ENCODE measurements at regions not wholly inside any gene's neighbourhood (a gene's known extent, or its start where the extent isn't known, plus 50 kb on each side); places are given as distances from the start of the nearest gene placed in this dataset.
"Not testable (repeated sequence)": the region's sequence is repeated elsewhere in the genome, so short reads cannot be mapped to it uniquely, and the experiment has no call there.

DNA sequence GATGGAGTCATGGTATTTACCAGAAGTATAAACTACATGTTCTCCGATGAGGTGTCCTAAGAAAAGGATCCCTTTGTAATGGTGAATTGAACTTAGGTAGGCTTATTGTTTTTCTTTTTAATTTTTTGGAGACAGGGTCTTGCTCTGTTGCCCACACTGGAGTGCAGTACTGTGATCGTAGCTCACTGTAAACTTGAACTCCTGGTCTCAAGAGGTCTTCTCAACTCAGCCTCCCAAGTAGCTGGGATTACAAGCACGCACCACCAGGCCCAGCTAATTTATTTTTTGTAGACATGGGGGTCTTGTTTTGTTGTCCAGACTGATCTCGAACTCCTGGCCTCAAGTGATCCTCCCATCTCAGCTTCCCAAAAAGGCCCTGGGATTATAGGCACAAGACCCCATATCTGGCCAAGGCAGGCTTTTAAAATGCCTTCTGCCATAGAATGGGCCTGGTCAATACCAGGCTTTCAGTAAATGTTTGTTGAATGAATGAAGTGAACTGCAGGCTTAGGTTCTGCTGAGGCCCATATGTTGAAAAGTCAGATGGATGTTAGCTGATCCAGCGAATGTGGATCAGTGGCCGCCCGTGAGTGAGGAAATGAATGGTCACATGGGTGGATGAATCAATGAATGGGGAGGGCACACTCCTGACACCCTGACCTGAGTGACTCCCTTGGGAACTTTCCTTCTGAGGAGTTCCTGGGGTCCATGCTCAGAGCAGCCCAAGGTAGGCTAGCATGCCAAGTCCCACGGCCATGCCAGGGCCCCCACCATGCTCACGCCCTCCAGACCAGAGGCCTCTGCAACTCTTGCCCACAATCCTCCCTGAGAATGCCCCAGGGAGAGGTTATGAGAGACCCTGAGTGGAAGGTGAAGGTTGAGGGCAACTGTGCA, 118.0 kb upstream of the MYCN start:
- TF ChIP-seq, protein P1, sequence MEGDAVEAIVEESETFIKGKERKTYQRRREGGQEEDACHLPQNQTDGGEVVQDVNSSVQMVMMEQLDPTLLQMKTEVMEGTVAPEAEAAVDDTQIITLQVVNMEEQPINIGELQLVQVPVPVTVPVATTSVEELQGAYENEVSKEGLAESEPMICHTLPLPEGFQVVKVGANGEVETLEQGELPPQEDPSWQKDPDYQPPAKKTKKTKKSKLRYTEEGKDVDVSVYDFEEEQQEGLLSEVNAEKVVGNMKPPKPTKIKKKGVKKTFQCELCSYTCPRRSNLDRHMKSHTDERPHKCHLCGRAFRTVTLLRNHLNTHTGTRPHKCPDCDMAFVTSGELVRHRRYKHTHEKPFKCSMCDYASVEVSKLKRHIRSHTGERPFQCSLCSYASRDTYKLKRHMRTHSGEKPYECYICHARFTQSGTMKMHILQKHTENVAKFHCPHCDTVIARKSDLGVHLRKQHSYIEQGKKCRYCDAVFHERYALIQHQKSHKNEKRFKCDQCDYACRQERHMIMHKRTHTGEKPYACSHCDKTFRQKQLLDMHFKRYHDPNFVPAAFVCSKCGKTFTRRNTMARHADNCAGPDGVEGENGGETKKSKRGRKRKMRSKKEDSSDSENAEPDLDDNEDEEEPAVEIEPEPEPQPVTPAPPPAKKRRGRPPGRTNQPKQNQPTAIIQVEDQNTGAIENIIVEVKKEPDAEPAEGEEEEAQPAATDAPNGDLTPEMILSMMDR (IDR thresholded peaks at IDR 0.05) = no peak
- no peak for TF ChIP-seq POLR2A (IDR thresholded peaks at IDR 0.05)
- WGBS, 2 donors = 88 to 93% methylated on average over 7 to 9 of the region's 9 CpGs
- Histone ChIP-seq H3K27ac (no peak overlapping the region), H3K4me3 (no peak overlapping the region), H3K9me3 (no peaks in the 10 kb centered on the region), H3K4me1 (peaks cover 0 to 12% (median 3%) of the 10 kb centered on the region in 3 donors), H3K27me3 (no peaks in the 10 kb centered on the region), H3K36me3 (no peaks in the 10 kb centered on the region)
- intact Hi-C loops (cut with DNase I) = no loop called here
- no peak for DNase-seq

DNA sequence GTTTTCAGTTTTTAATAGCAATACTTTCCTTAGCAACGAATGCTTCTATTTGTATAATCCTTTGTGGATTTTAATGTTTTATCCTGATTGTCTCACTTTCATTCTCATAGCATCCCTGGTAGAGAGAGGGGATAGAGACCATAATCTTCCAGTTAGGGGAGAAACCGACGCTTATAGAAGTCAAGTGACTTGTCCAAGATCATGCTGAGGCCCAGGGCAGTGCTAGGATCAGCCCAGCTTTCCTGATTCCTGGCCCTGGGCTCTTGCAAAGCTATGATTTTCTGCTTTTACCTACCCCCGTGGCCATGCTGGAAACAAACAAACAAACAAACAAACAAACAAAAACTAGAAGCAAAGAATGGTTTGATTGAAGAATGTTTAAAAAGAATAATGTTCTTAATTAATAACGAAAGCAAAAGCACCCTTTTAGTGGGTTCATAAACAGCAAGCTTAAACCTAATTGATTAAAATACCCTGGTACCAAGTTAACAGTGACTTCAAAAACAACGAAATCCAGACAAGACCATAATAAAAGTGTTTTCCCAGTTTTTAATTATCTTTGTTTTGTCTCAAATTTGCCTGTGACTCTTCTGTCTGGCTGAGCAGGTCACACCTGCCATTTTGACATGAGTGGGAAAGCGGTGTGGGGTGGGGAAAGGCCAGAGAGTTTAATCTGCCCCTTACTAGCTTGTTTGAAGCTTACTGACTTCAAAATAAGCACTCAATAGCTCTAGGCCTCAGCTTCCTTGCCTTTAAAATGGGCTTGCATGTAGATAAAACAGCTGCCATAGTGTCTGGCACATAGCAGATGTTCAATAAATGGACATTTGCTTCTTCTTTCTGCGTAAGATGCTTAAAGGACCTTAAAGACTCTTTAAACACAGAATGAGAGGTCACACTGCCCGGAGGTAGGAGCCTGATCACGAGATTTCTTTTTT, 116.6 kb upstream of the MYCN start:
- no peak overlapping the region for H3K4me3 ChIP-seq
- H3K9me3 ChIP-seq = no peaks in the 10 kb centered on the region
- WGBS, 2 donors = 68 to 72% methylated on average over 10 of the region's 10 CpGs
- intact Hi-C loops (cut with DNase I) = no loop called here
- H3K36me3 ChIP-seq = no peaks in the 10 kb centered on the region
- no peak overlapping the region for H3K27ac ChIP-seq
- DNase-seq = no peak
- peaks cover 0 to 12% (median 3%) of the 10 kb centered on the region in 3 donors for H3K4me1 ChIP-seq
- H3K27me3 ChIP-seq = no peaks in the 10 kb centered on the region
- TF ChIP-seq POLR2A (IDR thresholded peaks at IDR 0.05) = no peak
- TF ChIP-seq, protein P1 (IDR thresholded peaks at IDR 0.05) = no peak

DNA sequence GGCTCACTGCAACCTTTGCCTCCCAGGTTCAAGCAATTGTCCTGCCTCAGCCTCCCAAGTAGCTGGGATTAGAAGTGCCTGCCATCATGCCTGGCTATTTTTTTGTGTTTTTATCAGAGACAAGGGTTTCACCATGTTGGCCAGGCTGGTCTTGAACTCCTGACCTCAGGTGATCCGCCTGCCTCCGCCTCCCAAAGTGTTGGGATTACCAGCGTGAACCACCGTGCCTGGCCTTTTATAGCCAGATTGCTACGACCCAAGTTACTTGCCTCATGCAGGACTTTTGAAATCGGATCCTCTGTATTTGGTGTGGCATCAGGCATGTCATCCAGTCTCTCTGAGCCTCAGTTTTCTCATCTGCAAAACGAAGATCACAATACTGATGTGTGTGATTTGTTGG, 115.9 kb upstream of the MYCN start:
- H3K36me3 ChIP-seq; intact Hi-C loops (cut with DNase I); H3K9me3 ChIP-seq; DNase-seq; H3K27me3 ChIP-seq; H3K4me3 ChIP-seq; H3K27ac ChIP-seq: not testable (repeated sequence)
- WGBS, 2 donors = 74 to 76% methylated on average over 6 to 7 of the region's 7 CpGs
- peaks cover 0 to 12% (median 3%) of the 10 kb centered on the region in 3 donors for H3K4me1 ChIP-seq

DNA sequence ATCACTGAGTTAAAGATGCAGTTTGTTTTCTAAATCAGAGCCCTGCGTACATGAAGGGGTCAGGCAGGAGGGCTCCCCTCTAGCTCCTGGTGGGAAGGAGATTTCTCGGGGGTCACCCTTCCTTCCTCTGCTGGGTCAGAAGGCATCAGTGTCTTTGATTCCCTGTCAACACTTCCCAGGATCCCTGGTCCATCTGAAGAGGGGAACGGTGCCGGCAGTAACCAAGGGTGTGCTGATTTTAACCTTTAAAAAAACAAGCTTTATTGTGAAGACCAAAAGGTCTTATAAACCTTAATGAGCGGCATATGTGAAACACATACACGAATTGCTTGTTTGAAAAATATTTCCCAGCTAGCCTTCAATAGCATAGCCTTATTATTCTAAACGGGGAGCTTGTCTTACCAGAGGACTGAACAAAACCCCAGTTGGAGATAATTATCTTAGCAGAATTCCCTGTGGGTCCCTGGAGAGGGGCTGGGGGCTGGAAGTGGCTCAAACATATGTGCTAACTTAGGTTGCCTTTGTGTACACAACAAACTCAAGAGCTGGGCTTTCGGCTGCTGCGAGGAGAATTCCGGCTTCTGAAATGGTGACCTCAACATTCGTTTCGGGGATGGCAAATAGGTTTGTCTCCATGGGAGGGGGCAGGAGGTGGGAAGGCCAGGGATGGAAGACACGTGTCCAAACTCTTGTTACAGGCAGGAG, 114.9 kb upstream of the MYCN start:
- no peak for DNase-seq
- H3K27me3 ChIP-seq = no peaks in the 10 kb centered on the region
- no peaks in the 10 kb centered on the region for H3K36me3 ChIP-seq
- peaks cover 0 to 12% (median 3%) of the 10 kb centered on the region in 3 donors for H3K4me1 ChIP-seq
- no peak overlapping the region for H3K4me3 ChIP-seq
- TF ChIP-seq, protein P1 (IDR thresholded peaks at IDR 0.05) = no peak
- no peak for TF ChIP-seq POLR2A (IDR thresholded peaks at IDR 0.05)
- no peak overlapping the region for H3K27ac ChIP-seq
- H3K9me3 ChIP-seq = no peaks in the 10 kb centered on the region
- intact Hi-C loops (cut with DNase I) = no loop called here
- 75 to 79% methylated on average over 12 to 13 of the region's 13 CpGs for whole genome bisulfite sequencing, 2 donors

DNA sequence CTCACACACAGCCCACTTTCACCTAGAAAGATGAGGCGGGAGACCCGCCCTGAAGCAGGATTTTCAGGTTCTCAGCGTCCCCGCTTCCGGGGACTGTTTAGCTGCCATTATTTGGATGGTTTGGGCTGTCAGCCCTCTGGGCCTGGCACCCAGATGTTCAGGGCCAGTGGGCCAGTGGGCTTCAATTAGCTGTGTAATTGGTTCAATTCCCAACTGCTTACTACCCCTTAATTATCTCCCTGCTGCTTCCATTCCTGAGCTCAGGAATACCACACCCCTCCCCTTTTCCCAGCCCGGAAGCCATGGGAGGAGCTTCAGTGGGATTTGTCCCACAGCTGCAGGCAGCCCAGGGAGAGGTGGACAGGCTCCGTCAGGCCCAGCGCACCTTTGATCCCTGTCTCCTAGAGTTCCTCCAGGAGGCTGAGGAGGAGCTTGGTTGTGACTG, 114.1 kb upstream of the MYCN start:
- no peak for DNase-seq

More for the DNA sequence above, 114.1 kb upstream of the MYCN start:
- WGBS, 2 donors = 42 to 46% methylated on average over 5 to 6 of the region's 8 CpGs
- H3K36me3 ChIP-seq = no peaks in the 10 kb centered on the region
- no peak overlapping the region for H3K4me3 ChIP-seq
- H3K4me1 ChIP-seq = peaks cover 0 to 12% (median 3%) of the 10 kb centered on the region in 3 donors
- H3K27me3 ChIP-seq = no peaks in the 10 kb centered on the region
- intact Hi-C loops (cut with DNase I) = no loop called here
- TF ChIP-seq, protein P1 (IDR thresholded peaks at IDR 0.05) = no peak
- no peak for TF ChIP-seq POLR2A (IDR thresholded peaks at IDR 0.05)
- no peaks in the 10 kb centered on the region for H3K9me3 ChIP-seq
- no peak overlapping the region for H3K27ac ChIP-seq
